HG03432 (cell line): ENCODE measurements at regions not wholly inside any gene's neighbourhood (a gene's known extent, or its start where the extent isn't known, plus 50 kb on each side); places are given as distances from the start of the nearest gene placed in this dataset.

Experiments
- ATAC-seq: cut with Tn5 transposase; IDR thresholded peaks from one replicate; pipeline ENCODE4 v1.9.1; 2021; ENCODE audit warnings: mild to moderate bottlenecking, moderate library complexity; ENCODE audit not compliant: unreplicated experiment

DNA sequence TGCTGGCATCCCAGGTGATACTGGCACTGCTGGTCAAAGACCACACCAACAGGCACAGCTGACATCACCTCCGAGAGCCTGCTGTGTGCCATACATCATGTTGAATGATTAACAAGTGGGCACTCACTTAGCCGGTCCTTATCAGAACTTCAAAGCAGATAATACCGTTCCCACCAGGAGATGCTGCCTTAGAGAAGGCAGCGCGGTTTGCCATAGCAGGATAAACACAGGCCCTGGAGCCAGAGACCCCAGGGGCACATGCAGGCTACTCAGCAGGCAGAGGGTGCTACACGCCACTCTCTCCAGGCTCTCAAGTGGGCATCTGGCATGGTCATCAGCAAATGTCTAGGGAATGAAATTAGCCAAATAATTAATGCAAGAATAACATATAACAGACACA is 86.5 kb upstream of the CST7 start:
- no peak for ATAC-seq

DNA sequence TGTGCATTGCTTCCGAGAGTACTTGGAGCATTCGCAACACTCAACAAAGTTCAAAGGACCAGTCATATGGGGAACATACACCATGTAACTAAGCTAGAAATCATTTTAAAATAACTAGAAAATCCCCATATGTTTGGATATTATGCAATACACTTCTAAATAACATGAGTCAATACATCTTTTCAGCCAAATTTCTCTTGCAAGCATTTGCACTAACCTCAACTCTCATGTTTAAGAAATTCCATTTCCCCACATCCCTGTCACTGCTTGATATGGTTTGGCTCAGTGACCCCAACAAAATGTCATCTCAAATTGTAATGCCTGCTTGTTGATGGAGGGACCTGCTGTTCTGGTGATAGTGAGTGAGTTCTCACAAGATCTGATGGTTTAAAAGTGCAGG is 85.7 kb upstream of the CST7 start:
- no peak for ATAC-seq

DNA sequence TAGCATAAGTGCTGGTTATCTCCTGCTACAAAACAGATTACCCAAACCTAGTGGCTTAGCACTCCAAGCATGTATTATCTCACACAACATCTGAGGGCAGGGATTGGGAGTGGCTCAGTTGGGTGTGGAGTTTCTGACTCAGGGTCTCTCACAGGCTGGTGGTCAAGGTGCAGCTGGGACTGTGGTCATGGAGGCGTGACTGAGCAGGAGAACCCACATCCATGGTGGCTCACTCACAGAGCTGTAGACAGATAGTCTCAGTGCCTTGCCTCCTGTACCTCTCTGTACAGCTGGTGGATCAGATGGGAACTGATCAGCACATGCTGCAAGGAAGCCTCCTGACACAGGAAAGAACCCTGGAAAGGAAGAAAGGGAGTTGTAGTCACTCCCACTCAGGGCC is 83.1 kb upstream of the CST7 start:
- ATAC-seq = no peak

DNA sequence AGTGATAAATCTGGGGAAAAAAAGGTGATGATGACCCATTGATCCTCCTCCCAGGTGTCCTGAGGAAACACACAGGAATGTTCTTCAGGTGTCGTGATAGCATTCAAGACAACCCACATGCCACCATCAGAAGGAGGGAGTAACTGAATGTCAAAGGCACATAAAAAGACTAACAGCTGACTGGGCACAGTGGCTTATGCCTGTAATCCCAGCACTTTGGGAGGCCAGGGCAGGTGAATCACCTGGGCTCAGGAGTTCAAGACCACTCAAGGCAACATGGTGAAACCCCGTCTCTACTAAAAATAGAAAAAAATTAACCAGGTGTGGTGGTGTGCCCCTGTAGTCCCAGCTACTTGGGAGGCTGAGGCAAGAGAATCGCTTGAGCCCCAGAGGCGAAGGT is 82.3 kb upstream of the CST7 start:
- no peak for ATAC-seq

DNA sequence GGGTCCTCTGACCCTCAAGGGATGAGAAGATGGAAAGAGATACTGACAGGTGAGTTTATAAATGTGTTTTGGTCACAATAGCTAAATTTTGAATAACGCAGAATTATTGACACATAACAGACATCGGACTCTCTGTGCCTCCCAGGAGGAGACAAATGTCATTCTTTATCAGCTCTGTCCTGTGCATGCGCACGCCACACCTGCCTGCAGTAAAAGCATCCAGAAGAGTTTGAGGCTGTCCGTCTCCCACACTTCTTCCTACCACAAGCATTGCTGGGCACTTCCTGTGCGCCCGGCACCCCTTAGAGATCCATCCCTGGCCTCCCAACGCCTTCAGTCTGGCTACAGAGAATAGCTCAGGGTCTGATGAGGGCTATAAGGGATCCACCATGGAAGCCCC is 81.5 kb upstream of the CST7 start:
- ATAC-seq = no peak

DNA sequence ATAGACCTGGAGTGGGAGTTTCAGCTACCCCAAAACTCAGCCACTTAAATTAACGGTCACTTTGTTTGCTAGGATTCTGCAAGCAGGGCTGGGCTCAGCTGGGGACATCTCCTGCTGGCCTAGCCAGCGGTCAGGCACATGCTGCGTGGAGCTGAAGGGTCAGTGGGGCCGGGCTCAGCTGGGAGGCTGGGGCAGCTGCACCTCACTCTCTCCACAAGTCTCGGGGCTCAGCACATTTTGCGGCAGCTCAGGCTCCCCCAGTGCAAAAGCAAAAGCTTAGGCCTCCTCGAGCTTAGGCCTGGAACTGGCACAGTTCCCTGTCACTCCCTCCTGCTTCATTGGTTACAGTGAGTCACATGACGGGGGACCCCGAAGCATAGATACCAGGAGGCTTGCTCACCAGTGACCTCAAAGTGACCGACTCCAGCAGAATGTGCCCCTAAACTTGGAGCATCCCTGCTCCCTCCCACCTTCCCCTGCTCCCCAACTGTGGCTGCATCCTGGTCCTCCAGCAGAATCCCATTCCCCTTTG is 80.6 kb upstream of the CST7 start:
- ATAC-seq = no peak

DNA sequence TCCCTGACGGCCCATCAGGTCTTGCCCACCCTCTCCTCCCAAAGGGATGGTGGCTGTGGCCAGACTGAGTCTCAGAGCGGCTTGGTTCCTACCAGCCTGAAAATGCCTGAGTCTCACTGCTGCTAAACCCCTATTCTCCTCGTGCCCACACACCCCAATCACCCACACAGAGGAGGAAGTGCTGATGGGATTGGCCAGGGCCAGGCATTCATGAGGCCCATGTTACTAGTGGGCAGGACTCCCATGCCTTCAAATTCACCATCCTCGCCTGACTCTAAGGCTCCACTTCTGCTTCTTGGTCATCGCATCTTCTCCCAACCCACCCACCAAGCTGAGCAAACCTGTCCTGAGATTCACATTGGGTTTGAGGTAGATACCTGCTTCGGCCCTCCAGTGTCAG is 80.1 kb upstream of the CST7 start:
- no peak for ATAC-seq

DNA sequence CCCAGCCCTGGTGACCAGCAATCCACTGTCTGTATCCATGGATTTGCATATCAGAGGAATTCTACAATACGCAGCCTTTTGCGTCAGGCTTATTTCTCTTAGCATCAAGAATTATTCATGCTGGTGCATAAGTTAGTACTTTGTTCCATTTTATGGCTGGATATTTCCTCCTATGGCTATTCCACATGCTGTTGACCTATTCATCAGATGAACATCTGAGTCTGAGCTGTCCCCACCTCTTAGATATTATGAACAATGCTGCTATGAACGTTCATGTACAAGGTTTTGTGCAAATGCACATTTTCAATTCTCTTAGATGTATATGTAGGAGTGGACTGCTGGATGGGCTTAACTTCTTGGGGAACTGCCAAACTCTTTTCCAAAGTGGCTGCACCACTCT is 79.0 kb upstream of the CST7 start:
- no peak for ATAC-seq

DNA sequence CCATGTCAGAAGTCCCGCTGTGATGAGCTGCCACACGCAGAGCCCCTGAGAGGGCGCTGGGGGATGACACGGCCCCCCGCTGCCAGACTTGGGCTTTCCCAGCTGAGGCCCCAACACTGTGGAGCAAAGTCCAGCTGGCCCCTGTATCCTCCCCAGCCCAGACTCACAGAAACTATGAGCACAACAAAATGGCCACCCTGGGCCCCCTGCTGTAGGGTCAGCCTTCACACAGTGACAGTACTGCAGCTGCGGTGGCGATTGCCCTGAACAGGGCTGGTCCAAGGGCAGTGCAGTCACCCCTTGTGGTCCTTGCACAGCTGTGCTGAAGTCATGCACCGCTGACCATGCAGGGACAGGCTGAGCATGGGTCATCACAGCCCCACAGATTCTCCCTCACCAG is 78.2 kb upstream of the CST7 start:
- peak; percentile 38 for ATAC-seq

DNA sequence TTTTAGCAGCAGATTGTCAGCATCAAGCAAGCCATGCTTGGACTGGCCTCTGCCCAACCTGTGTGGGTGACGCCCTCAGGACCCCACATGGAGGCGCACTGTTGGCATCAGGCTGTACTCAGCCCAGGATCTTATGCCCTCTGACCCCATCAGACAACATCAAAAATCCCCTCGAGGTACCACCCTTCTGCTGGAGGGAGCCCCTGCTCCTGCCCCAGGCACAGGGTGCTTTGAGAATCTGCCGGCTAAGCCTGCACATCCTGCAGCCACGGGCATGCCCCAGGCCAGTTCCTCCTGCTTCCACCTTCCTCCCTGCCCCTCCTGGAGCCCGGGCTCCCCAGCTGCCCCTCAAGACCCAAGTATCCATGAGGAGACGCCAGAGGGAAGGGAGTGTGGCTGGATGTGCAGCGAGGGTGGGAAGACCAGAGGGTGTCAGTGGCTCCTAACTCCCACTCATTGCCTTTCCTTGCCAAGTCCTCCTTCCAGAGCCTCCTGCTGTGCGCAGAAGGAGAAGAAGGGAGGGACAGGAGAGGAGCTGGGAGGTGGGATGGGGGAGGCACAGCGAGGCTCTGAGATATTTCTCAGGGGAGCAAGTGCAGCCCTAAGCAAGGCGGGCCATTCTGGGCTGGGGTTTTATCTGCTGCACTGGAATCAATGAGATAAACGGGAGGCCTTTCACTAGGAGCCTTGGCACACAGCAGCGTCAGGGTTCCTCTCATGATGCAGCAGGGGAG is 77.4 kb upstream of the CST7 start:
- no peak for ATAC-seq

DNA sequence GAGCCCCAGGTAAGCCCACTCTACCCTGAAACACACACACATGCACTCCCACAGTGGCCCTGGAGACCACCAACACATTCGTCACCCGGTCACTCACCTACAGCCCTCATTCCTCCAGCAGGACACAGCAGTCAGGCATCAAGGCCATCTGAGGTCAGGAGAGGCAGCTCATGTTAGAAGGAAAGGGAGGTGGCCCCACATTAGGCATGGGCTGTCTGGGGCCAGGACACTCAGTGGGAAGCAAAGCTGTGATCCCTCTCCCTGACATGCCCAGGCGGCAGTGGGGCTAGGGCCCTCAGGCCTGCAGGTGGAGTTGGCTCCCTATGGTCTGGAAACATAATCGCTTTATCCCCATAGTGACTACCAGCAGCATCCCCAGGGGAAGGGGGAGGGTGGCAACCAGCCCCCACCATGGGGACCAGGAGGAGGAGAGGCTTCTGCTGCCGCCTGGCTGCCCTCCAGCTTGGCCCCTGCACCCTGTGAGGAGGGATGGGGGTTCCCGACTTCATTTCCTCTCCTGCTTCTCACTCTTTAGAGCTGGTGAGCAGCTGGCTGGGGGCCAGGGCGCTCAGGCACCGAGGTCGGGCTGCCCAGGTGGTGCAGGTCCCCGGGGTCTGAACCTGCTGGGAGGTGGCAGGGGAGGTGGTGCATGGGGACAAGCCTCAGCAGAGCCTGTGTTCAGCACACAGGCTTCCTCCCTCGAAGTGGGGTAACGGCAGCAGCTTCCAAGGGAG is 76.6 kb upstream of the CST7 start:
- peak; percentile 76 for ATAC-seq

DNA sequence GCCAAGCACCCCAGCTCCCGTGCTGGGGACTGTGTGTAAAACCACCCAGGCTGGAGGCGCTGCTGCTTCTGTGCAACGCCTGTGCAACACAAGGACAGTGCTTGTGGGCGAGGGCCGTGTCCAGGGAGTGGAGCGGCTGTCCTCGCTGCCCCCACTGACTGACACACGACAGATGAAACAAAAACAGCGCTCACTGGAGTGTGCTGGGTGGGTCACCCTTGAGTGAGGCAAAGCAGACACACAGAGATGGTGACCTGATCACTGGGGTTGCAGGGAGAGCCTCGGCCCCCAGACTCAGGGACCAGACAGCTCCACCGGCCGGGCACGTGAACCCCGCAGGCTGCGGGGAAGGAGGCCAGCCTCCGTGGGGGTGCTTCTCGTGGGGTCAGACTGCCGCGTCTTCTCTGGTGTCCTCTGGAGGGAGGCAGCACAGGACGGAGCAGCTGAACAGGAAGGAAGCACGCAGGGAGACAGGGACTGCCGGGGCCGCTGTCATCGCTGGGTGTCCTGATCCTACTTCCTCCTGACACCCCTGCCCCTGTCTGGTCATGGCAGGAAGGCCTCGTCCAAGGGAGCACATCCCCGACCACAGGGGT is 75.9 kb upstream of the CST7 start:
- ATAC-seq = peak; percentile 3

DNA sequence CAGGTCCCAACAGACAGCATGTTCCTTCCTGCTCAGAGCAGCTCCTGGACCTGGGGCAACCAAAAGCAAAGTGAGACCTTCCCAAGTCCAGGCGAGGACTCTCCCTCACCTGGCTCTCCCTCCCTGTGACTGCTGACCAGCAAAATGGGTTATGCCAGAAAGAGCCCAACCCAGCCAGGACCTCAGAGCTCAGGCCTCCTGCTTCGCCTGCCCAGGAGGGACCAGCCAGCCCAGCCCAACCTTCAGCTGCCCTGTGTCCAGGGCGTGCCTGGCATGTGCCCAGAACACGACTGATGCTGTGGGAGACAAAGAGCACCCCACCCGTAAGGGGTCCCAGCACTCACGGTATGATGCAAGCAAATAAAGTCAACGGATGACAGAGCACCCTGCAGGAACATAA is 74.0 kb upstream of the CST7 start:
- ATAC-seq = no peak

DNA sequence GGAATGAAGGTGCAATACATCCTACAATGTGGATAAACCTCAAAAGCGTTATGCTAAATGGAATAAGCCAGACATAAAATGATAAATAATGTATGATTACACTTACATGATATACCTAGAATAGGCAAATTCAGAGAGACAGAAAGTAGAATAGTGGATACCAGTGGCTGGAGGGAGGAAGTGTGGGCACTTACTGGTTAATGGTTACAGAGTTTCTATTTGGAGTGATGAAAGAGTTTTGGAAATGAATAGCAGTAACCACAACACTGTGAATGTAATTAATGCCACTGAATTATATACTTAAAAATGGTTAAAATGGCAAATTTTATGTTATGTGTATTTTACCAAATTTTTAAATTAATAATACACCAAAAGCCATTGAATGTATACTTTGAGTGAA is 71.4 kb upstream of the CST7 start:
- peak; percentile 53 for ATAC-seq

DNA sequence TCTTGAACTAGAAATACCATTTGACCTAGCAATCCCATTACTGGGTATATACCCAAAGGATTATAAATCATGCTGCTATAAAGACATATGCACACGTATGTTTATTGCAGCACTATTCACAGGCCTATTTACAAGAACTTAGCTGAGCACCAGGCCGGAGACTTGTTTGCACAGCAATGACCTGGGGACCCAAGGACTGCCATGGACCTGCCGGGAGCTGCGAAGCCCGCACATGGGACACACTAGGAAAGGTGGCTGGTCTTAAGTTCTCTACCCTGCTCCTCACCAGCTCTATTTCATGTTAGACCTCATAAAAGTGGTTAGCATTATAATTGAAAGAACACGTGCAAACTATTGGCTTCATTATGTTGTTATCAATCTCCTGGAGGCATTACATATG is 70.4 kb upstream of the CST7 start:
- no peak for ATAC-seq

DNA sequence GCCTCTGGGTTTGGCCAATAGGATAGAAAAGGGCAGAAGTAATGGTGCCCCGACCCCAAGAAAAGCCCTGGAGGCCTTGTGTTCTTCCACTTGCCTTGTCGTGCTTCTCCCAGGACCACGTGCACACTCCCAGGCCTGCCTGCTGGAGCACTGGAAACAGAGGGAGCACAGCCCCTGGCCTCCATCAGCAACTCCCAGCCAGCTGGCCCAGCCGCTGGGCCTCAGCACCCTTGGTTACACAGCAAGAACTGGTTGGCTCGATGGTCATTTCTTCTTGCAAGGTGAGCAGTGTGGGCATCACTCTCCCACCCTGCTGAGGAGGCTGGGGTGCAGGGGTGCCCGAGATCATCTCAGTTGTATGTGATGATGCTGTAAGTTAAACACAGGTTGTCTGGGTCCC is 69.2 kb upstream of the CST7 start:
- ATAC-seq = no peak

DNA sequence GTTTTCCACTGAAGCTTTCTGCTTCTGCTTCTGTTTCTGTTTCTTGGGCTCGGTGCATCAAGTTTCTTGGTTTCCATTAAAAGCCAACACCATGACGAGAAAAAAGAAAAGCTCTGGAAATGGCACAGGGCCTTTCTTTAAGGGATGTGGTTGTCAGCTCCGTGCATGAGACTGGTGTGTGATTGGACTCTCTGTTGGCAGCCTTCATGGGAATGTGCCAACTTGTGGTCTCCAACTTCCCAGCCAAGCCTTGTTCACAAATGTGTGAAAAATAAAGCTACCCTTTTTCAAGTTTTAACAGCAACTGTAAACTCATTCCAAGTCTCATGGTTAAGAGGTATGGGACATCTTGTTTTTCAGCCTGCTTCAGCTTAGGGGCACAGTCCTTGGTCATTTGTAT is 68.7 kb upstream of the CST7 start:
- no peak for ATAC-seq

DNA sequence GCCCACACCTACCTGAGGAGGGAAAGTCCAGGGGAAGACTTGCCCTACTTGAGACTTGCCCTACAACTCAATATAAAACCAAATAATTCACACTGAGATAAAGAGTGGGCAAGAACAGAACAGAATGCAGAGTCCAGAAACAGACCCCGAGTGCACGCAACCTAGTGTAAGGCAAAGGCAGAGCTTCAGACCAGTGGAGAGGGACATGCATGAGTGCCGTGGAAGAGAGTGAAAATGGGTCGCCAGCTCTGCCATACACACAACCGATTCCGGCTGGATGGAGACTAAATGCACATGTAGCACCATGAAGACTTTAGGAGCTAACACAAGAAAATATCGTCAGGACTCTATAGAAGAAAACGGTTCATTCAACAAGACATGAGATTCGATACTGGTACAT is 58.8 kb upstream of the CST7 start:
- no peak for ATAC-seq

DNA sequence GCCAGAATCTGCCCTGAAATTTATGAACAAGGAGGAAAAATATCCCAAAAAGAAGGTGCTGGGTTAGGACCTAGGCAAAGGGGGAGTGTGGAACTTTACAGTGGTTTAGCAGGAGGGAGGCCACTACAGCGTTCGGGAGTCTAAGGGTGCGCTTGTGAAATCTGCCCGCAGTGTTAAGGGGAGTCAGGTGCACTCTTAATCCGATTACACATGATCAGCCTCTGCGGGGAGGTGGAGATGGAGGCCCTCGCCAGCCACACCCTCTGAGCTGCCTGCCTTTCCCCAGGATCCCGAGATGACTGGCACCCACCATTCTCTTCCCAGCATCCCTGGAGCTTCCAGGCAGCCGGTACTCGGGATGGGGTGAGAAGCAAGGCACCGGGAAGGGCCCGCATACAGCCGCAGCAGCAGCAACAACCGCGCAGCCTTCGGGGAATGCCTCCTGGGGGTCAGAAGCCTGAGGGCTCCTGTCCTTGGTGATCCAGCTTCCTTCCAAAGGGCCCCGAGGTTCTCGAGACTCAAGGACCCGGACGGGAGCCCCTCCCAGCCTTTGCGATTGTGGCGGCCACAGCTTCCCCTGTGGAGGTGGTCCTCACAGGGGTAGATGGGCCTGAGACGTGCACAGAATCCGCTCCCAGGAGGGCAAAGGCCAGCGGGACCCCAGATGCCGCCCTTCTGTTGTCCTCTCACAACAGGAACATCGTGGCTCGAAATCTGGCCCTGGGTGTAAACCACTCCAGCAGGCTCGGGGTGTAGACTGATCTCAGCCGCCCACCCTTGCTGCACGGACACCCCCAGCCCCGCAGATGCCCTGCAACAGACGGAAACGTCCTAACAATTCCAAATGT is 57.3 kb upstream of the CST7 start:
- no peak for ATAC-seq

DNA sequence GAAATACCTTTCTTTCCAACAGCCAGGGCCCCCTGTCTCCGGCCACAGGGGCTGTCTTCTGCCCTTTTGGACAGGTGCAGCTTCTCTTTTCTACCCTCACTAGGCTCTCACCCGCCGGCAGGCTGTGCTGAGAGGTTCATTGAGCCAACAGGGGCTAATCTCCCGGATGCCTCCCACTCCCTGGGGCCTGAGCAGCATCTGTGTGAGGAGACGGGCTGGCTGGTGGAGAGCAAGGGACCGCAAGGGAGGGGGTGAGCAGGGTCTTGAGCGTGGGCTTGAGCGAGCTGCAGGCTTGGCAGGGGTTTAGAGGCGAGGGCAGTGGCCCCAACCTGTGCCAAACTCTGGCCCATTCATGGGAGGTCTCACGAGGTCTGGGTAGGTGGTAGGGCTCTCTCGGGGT is 56.5 kb upstream of the CST7 start:
- ATAC-seq = no peak

DNA sequence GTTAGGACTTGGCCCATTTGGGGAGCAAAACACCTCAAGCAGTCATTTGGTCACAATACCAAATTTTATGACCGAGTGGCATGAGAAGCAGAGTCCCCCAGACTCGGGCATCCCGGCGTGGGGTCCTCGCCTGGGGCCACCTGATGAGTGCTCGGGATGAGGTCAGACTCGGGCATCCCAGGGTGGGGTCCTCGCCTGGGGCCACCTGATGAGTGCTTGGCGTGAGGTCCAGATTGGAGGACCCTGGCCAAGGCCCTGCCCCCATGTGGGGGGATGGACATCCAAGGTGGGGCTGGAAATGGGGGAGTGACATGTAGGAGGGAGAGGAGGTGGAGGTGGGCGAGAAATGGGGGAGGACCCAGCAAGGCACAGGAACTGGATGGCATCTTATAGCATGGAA is 56.1 kb upstream of the CST7 start:
- no peak for ATAC-seq
